AG09309 (cell line): ENCODE measurements at regions not wholly inside any gene's neighbourhood (a gene's known extent, or its start where the extent isn't known, plus 50 kb on each side); places are given as distances from the start of the nearest gene placed in this dataset.

Source experiments
- DNase-seq: peaks from one replicate; pipeline ENCODE4 v3.0.0-alpha.2; 2010; ENCODE audit warnings: low read depth
- H3K4me3 ChIP-seq: 2 replicates; pipeline ENCODE4 v1.5.1; 2011; ENCODE audit warnings: mild to moderate bottlenecking, low read depth, low read length, moderate library complexity; ENCODE audit not compliant: control insufficient read depth
- TF ChIP-seq, protein P1 (sequence below): IDR thresholded peaks from 2 replicates; pipeline ENCODE4 v1.5.1; 2011; ENCODE audit warnings: mild to moderate bottlenecking, low read depth, low read length, inconsistent platforms; ENCODE audit not compliant: insufficient read depth, control insufficient read depth; ENCODE audit errors: missing control alignments

DNA sequence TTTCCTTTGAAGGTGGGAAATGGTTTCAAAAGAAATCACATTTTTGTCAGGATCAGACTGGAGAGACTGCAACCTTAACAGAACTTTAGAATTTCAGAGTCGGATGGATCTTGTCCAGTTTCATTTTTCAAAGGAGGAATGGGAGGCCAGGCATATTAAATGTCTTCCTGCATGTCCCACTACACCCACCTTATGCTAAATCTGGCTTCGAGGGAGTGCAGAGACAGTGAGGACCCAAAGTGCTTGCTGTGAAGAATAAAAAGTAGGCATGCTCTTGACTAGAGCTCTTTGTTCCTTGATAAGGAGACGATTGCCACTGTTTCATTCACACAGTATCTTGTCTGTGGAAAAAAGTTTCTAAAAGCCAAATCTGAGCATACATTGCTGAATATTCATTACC is 197.6 kb downstream of the SLC4A3 start:
- H3K4me3 ChIP-seq: no peak overlapping the region
- TF ChIP-seq, protein P1, sequence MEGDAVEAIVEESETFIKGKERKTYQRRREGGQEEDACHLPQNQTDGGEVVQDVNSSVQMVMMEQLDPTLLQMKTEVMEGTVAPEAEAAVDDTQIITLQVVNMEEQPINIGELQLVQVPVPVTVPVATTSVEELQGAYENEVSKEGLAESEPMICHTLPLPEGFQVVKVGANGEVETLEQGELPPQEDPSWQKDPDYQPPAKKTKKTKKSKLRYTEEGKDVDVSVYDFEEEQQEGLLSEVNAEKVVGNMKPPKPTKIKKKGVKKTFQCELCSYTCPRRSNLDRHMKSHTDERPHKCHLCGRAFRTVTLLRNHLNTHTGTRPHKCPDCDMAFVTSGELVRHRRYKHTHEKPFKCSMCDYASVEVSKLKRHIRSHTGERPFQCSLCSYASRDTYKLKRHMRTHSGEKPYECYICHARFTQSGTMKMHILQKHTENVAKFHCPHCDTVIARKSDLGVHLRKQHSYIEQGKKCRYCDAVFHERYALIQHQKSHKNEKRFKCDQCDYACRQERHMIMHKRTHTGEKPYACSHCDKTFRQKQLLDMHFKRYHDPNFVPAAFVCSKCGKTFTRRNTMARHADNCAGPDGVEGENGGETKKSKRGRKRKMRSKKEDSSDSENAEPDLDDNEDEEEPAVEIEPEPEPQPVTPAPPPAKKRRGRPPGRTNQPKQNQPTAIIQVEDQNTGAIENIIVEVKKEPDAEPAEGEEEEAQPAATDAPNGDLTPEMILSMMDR: no peak
- DNase-seq: no peak

DNA sequence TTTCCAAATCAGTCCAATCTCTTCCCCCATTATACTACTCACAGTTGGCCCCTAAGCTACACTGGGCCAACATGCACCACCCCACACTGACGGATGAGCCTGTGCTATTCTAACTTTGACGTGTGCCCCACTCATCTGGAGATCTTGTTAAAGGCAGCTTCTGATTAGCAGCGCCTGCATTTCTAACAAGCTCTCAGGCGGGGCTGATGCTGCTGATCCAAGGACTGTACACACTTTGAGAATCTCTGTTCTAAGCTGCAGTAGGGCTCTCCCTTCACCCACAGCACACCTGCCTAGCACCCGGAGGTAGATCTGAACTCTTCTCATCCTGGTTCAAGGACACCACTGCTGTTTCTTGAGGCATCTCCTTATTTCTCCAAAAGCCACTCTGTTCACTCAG is 200.7 kb downstream of the SLC4A3 start:
- DNase-seq: no peak
- H3K4me3 ChIP-seq: no peak overlapping the region
- TF ChIP-seq, protein P1: no peak

DNA sequence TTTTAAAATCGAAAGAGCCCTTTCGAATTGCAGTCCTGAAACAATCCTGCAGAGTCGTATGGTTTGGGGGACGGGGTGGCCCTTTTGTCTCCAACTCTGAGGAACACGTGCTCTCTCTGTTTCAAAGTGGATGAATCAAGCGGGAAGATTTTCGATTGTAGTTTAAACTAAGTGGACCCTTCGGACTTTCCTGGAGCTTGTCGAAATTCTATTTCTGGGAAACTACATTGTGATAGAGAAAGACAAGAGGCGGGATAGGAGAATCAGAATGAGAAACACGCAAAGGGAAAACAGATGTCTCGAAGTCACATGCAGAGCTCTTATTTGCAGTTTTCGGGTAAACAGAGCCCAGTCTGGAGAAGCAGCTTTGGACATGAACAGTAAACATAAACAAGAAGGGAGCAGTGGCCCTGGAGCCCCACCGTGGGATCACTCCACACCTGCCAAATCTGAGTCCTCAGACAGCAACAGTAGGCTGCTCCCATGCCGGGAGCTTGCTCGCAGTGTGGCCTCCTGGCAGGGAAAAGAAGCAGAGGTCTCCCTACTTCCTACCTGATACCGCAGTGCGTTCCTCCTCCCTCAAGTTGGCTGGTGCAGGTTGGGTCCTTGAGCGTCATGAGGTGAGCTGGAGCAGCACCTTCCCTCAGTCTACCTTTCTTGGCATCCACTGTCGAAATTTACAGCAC is 202.4 kb downstream of the SLC4A3 start:
- TF ChIP-seq, protein P1: no peak
- DNase-seq: no peak
- H3K4me3 ChIP-seq: no peak overlapping the region

DNA sequence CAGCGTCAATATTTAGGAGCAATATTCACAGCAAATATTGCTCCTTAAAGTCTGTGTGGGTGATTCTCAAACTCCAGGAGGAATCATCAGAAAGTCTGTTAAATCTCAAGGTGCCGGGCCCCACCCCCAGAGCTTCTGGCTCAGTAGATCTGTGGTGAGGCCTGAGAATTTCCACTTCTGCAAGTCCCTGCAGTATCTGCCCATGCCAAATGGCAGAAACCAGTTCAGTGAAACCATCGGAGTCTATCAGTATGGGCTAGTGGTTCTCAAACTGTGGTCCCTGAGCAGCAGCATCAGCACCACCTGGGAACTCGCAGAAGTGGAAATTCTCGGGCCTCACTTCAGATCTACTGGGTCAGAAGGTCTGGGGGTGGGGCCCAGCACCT is 202.9 kb downstream of the SLC4A3 start:
- DNase-seq: no peak
- TF ChIP-seq, protein P1: no peak
- no peak overlapping the region for H3K4me3 ChIP-seq

DNA sequence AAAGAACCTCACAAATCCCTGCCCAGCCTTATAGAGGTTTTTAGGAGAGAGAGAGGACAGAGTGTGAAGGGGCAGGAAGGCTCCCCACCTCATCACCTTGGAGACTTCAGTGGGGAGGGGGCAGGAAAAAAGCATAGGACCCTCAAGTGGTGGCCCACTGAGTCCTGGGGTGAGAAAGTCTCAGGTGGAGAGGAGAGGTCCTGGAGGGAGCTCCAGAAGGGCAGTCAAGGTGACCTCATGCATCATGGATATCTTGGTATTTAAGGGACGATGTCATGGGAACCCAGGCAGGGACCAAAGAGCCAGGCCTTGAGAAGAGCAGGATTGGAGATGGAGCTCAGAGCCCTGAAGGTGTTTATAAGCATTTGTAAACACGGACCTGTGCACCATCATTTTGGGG is 204.5 kb downstream of the SLC4A3 start:
- TF ChIP-seq, protein P1: no peak
- DNase-seq: no peak
- H3K4me3 ChIP-seq: no peak overlapping the region

DNA sequence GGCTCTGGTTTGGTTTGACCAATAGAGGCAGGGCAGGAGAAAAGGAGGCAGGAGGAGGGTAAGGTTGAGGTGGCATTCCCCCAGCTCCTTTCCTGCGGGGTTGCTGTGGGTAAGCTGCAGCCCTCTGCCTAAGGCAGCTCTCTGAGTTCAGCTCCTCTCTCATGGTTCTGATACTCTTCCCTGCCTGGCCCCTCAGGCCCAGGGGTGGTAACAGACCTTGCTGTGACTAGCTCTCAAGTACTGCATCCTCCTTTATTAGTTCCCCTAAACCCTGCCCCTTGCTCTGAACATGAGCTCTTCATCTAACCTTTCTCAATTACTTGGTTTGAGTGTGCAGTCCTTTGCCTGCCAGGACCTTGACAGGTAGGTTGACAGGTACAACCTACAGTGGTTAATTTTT is 205.5 kb downstream of the SLC4A3 start:
- TF ChIP-seq, protein P1: no peak
- no peak overlapping the region for H3K4me3 ChIP-seq
- DNase-seq: no peak
